ENCODE measurements at regions not wholly inside any gene's neighbourhood (a gene's known extent, or its start where the extent isn't known, plus 50 kb on each side); places are given as distances from the start of the nearest gene placed in this dataset.

- TF ChIP-seq, protein P1, sequence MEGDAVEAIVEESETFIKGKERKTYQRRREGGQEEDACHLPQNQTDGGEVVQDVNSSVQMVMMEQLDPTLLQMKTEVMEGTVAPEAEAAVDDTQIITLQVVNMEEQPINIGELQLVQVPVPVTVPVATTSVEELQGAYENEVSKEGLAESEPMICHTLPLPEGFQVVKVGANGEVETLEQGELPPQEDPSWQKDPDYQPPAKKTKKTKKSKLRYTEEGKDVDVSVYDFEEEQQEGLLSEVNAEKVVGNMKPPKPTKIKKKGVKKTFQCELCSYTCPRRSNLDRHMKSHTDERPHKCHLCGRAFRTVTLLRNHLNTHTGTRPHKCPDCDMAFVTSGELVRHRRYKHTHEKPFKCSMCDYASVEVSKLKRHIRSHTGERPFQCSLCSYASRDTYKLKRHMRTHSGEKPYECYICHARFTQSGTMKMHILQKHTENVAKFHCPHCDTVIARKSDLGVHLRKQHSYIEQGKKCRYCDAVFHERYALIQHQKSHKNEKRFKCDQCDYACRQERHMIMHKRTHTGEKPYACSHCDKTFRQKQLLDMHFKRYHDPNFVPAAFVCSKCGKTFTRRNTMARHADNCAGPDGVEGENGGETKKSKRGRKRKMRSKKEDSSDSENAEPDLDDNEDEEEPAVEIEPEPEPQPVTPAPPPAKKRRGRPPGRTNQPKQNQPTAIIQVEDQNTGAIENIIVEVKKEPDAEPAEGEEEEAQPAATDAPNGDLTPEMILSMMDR (IDR thresholded peaks at IDR 0.05; ENCODE audit: low read length): no peak
- no peak for TF ChIP-seq EZH2 (IDR thresholded peaks at IDR 0.05; ENCODE audit: borderline replicate concordance, low read length)
Observed at GRCh38 chr6:40740518-40740917, 153.4 kb upstream of the LRFN2 start.
